Stimulated activated CD4-positive, alpha-beta T cell treated with anti-CD3 and anti-CD28 coated beads, TNF-alpha, amount 100 ng/mL, for 4 hours (primary cell): ENCODE measurements at regions not wholly inside any gene's neighbourhood (a gene's known extent, or its start where the extent isn't known, plus 50 kb on each side); places are given as distances from the start of the nearest gene placed in this dataset.

Experiments
- DNase-seq, 3 experiments: peaks; one replicate each; pipeline ENCODE4 v3.0.0-alpha.2; 2020; ENCODE audit warnings: low read depth in 3 of 3

DNA sequence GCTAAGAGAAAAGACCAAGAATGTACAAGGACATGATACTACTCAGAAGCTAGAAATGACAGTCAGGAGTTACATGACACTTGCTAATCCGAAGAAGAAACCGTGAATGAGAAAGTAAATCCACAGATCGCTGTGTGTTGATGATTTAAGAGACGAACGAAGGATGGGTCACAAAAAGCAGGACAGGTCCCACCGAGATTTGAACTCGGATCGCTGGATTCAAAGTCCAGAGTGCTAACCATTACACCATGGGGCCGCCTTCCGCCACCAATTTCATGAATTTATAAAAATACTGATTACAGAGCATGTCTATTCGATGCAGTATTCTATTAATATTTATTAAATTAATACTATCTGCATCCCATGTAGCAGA is 54.0 kb upstream of the BTN3A2 start:
- DNase-seq: no peak

DNA sequence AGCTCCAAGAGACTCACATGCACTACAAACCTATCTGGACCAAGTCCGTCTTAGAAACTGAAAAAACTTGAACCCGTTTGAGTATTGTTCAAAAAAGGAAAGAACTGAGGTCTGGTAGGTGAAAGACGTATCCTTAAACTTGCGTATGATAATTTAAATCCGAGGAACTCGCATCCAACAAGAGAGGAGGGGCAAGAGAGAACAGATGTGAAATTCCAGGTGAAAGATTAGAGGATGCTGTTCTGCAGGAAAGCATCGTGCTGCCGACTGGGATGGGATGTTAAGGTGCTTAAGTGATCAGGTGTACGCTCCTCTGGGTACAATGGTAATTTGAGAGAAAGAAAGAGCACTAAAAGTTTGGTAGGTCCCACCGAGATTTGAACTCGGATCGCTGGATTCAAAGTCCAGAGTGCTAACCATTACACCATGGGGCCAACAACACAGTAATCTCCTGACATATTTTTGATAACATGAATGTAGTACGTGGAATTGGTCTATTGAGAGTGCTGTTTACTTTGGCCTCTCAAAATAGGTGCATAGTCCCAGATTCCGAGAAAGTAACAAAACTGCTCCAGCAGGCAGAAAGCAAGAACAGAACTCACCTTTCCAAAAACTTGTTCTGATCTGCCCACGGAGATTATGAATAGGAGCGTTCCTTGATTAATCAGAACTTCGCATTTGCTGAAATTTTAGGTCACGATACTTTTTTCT is 53.5 kb upstream of the BTN3A2 start:
- DNase-seq: peak in 1 of 3 experiments; percentile 27

DNA sequence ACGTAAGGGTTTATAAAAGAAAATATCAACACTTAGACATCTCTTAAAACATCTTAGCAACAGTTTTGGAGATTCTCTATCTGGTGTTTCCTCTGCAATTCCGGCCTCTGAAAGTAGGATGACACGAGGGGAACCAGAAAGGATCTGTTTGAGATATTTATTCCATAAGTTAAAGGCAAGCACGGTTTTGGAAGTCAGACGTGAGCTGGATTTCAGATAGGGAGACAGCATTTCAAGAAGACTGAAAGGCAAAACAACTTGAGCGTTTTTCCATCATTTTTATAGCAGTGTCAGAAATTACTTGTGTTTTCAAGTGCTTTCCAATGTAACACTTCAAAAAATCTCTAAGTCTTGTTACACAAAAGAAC is 52.9 kb upstream of the BTN3A2 start:
- DNase-seq: no peak

DNA sequence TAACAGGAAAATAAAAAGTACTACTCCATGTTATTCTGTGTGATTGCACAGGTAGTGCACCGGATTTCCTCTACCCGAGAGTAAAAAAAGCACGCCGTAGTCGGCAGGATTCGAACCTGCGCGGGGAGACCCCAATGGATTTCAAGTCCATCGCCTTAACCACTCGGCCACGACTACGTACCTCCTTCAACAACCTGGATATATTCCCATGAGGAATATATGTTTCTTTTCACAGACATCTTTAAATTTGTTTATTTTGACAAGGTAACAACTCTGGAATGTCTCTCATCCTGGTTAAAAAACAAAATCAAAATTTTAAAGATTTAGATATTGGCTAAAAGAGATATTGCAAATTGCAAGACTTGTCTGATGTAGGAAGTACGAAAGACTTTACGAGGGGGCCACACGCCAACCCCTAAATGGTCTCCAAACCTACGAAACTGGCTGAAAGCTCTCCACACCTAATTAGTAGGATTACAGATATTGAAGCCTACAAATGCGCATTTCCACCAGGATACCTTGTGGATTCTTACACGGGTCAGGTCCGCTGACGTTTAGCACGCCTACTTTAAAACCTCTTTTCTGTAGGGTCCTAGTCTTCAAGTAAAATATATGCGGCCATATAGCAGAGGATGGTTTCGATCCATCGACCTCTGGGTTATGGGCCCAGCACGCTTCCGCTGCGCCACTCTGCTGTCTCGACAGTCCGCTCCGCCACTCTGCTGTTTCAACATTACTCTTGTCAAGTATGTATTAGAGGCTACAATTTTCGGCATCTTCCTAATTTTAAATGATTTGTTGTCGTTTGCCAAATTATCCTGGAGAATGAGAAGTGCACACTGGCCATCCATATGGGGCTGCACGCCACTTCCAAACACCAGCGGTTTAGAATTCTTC is 52.2 kb upstream of the BTN3A2 start:
- DNase-seq: peak; percentile 75 to 82 (median 76)
